ENCODE measurements at regions not wholly inside any gene's neighbourhood (a gene's known extent, or its start where the extent isn't known, plus 50 kb on each side); places are given as distances from the start of the nearest gene placed in this dataset.

- TF ChIP-seq GATA3 (IDR thresholded peaks at IDR 0.05; ENCODE audit: low read depth, low read length) (no peak), GATA2 (IDR thresholded peaks at IDR 0.05; ENCODE audit: low read depth, low read length) (no peak)
These were observed 373.5 kb upstream of the CELF2 start for GRCh38 chr10:10644008-10644646.

Data from SH-SY5Y (cell line).